ENCODE measurements at regions not wholly inside any gene's neighbourhood (a gene's known extent, or its start where the extent isn't known, plus 50 kb on each side); places are given as distances from the start of the nearest gene placed in this dataset.

GRCh38 chr20:47451602-47451904 is 50.1 kb upstream of the NCOA3 start:
- TF ChIP-seq CTCF (IDR thresholded peaks at IDR 0.05; ENCODE audit: insufficient read depth, low read depth, low read length) (no peak), EZH2 (IDR thresholded peaks at IDR 0.05; ENCODE audit: insufficient read depth, low read length) (no peak)
- H3K79me2 ChIP-seq (ENCODE audit: insufficient read depth, low read length): no peaks in the 10 kb centered on the region
- H3K9me3 Mint-ChIP-seq (ENCODE audit: unreplicated experiment): peaks cover 4% of the 10 kb centered on the region
- peaks cover 3% of the 10 kb centered on the region for H3K4me1 ChIP-seq (ENCODE audit: insufficient read depth, low read length)
- DNase-seq (ENCODE audit: low read depth) (no peak), FAIRE-seq (no peak)
- H3K27ac ChIP-seq (ENCODE audit: low read depth, low read length): no peak overlapping the region
- H2AFZ ChIP-seq (ENCODE audit: low read depth, low read length): no peak overlapping the region
- no peak overlapping the region for H3K9ac ChIP-seq (ENCODE audit: low read length)
- H3K4me3 ChIP-seq (ENCODE audit: insufficient read depth, low read depth, low read length): no peak overlapping the region
- no peak overlapping the region for H3K27ac Mint-ChIP-seq (ENCODE audit: unreplicated experiment)
- no peaks in the 10 kb centered on the region for H3K36me3 ChIP-seq (ENCODE audit: insufficient read depth, low read length)
- H3K4me1 Mint-ChIP-seq (ENCODE audit: low read depth, unreplicated experiment): peaks cover 17% of the 10 kb centered on the region
- no peaks in the 10 kb centered on the region for H3K27me3 ChIP-seq (ENCODE audit: insufficient read depth, low read length)
- peaks cover 5% of the 10 kb centered on the region for H3K9me3 ChIP-seq (ENCODE audit: insufficient read depth, low read depth, low read length)
- no peaks in the 10 kb centered on the region for H4K20me1 ChIP-seq (ENCODE audit: insufficient read depth, low read length)
- no peak overlapping the region for H3K4me3 Mint-ChIP-seq (ENCODE audit: unreplicated experiment)
- H3K27me3 Mint-ChIP-seq (ENCODE audit: low read depth, unreplicated experiment): no peaks in the 10 kb centered on the region
- no peak overlapping the region for H3K4me2 ChIP-seq (ENCODE audit: low read length)
- H3K36me3 Mint-ChIP-seq (ENCODE audit: low read depth, unreplicated experiment): no peaks in the 10 kb centered on the region

All from astrocyte (in vitro differentiated cells and primary cell).